HEK293 (cell line): ENCODE measurements at regions not wholly inside any gene's neighbourhood (a gene's known extent, or its start where the extent isn't known, plus 50 kb on each side); places are given as distances from the start of the nearest gene placed in this dataset.

ENCODE experiments used
- CTCF ChIA-PET: fragments of 350-600 bp; formaldehyde crosslinking; extraction: SDS; loops from one replicate; lab custom pipeline; 2021; ENCODE audit warnings: antibody characterized with exemption; lab: Yijun Ruan, JAX
- POLR2A ChIA-PET: fragments of 300-600 bp; formaldehyde crosslinking; extraction: SDS; loops from one replicate; lab custom pipeline; 2020; ENCODE audit warnings: antibody characterized with exemption, inconsistent platforms; lab: Yijun Ruan, JAX
- H3K27ac ChIP-seq: fragments of 200-500 bp; sonication (Bioruptor generic); 2 replicates; pipeline ENCODE4 v1.5.1; 2014; ENCODE audit warnings: low read depth, low read length, control low read depth, inconsistent platforms; ENCODE audit errors: extremely low read depth
- H3K36me3 ChIP-seq, 2 experiments: fragments of 200-500 bp in 1 of 2; sonication (Bioruptor generic) in 1 of 2; 1 replicate in 1 of 2; 2 replicates in 1 of 2; pipeline ENCODE4 v1.5.1; 2014 to 2017; ENCODE audit warnings: inconsistent platforms in 2 of 2, low read length in 2 of 2; ENCODE audit not compliant: control insufficient read depth in 2 of 2, insufficient read depth in 1 of 2
- H3K4me1 ChIP-seq: fragments of 200-500 bp; sonication (Bioruptor generic); 2 replicates; pipeline ENCODE4 v1.5.1; 2014; ENCODE audit warnings: mild to moderate bottlenecking, low read length, inconsistent platforms; ENCODE audit not compliant: control insufficient read depth, insufficient read depth
- H3K4me3 ChIP-seq: 2 replicates; pipeline ENCODE4 v1.5.1; 2011; ENCODE audit warnings: low read depth, mild to moderate bottlenecking, control low read depth, low read length, moderate library complexity
- H3K9me3 ChIP-seq: fragments of 200-500 bp; sonication (Bioruptor generic); 2 replicates; pipeline ENCODE4 v1.5.1; 2014; ENCODE audit warnings: low read depth, low read length, inconsistent platforms; ENCODE audit not compliant: control insufficient read depth, insufficient read depth
- BCL11B ChIP-seq: fragments of 450-650 bp; formaldehyde crosslinking; IDR thresholded peaks from 2 replicates; pipeline ENCODE4 v1.5.1; 2016; ENCODE audit warnings: low read depth, missing biosample characterization, missing genetic modification characterization
- HOXA7 ChIP-seq: sonication (generic); formaldehyde crosslinking; IDR thresholded peaks from 2 replicates; pipeline ENCODE4 v1.8.1; 2022; ENCODE audit warnings: missing genetic modification reagents, borderline replicate concordance
- HOXD13 ChIP-seq: sonication (generic); formaldehyde crosslinking; IDR thresholded peaks from 2 replicates; pipeline ENCODE4 v1.8.0; 2022; ENCODE audit warnings: missing genetic modification reagents, borderline replicate concordance
- KLF17 ChIP-seq: fragments of 450-650 bp; formaldehyde crosslinking; IDR thresholded peaks from 2 replicates; pipeline ENCODE4 v1.5.1; 2016; ENCODE audit warnings: missing biosample characterization, missing genetic modification characterization
- MEIS1 ChIP-seq: sonication (generic); formaldehyde crosslinking; IDR thresholded peaks from 2 replicates; pipeline ENCODE4 v1.8.1; 2022; ENCODE audit warnings: missing genetic modification reagents, mild to moderate bottlenecking, borderline replicate concordance
- YY1 ChIP-seq: fragments of 450-650 bp; formaldehyde crosslinking; IDR thresholded peaks from 2 replicates; pipeline ENCODE4 v1.5.1; 2018; ENCODE audit warnings: missing biosample characterization, missing genetic modification characterization
- ZEB2 ChIP-seq: fragments of 450-650 bp; formaldehyde crosslinking; IDR thresholded peaks from 2 replicates; pipeline ENCODE4 v1.5.1; 2016; ENCODE audit warnings: missing biosample characterization, missing genetic modification characterization
- ZFHX2 ChIP-seq: fragments of 450-650 bp; formaldehyde crosslinking; conservative IDR thresholded peaks from 2 replicates; pipeline ENCODE4 v1.5.1; 2016; ENCODE audit warnings: missing biosample characterization, missing genetic modification characterization
- ZNF175 ChIP-seq: fragments of 450-650 bp; formaldehyde crosslinking; IDR thresholded peaks from 2 replicates; pipeline ENCODE4 v1.5.1; 2016; ENCODE audit warnings: missing biosample characterization, missing genetic modification characterization
- ZNF26 ChIP-seq: fragments of 450-650 bp; formaldehyde crosslinking; IDR thresholded peaks from 2 replicates; pipeline ENCODE4 v1.5.1; 2016; ENCODE audit warnings: missing biosample characterization, missing genetic modification characterization
- ZNF292 ChIP-seq: fragments of 450-650 bp; formaldehyde crosslinking; IDR thresholded peaks from 2 replicates; pipeline ENCODE4 v1.5.1; 2016; ENCODE audit warnings: low read depth, missing biosample characterization, missing genetic modification characterization, borderline replicate concordance
- ZNF362 ChIP-seq: fragments of 450-650 bp; formaldehyde crosslinking; IDR thresholded peaks from 2 replicates; pipeline ENCODE4 v1.5.1; 2016; ENCODE audit warnings: missing biosample characterization, missing genetic modification characterization
- ZNF426 ChIP-seq: fragments of 450-650 bp; formaldehyde crosslinking; IDR thresholded peaks from 2 replicates; pipeline ENCODE4 v1.5.1; 2017; ENCODE audit warnings: missing biosample characterization, missing genetic modification characterization, mild to moderate bottlenecking, inconsistent platforms, moderate library complexity
- ZNF433 ChIP-seq: fragments of 450-650 bp; formaldehyde crosslinking; IDR thresholded peaks from 2 replicates; pipeline ENCODE4 v1.5.1; 2016; ENCODE audit warnings: missing biosample characterization, missing genetic modification characterization, low read depth
- ZNF473 ChIP-seq: fragments of 450-650 bp; formaldehyde crosslinking; IDR thresholded peaks from 2 replicates; pipeline ENCODE4 v1.5.1; 2017; ENCODE audit warnings: missing biosample characterization, missing genetic modification characterization
- ZNF488 ChIP-seq: fragments of 450-650 bp; formaldehyde crosslinking; IDR thresholded peaks from 2 replicates; pipeline ENCODE4 v1.5.1; 2016; ENCODE audit warnings: missing biosample characterization, missing genetic modification characterization
- ZNF549 ChIP-seq: fragments of 450-650 bp; IDR thresholded peaks from 2 replicates; pipeline ENCODE4 v1.5.1; 2018; ENCODE audit warnings: missing biosample characterization, missing genetic modification characterization, mild to moderate bottlenecking, inconsistent platforms, moderate library complexity
- ZNF555 ChIP-seq: fragments of 450-650 bp; formaldehyde crosslinking; conservative IDR thresholded peaks from 2 replicates; pipeline ENCODE4 v1.5.1; 2017; ENCODE audit warnings: missing biosample characterization, mild to moderate bottlenecking, missing genetic modification characterization, inconsistent platforms
- ZNF558 ChIP-seq: fragments of 450-650 bp; formaldehyde crosslinking; IDR thresholded peaks from 2 replicates; pipeline ENCODE4 v1.5.1; 2016; ENCODE audit warnings: missing biosample characterization, missing genetic modification characterization
- ZNF561 ChIP-seq: fragments of 450-650 bp; IDR thresholded peaks from 2 replicates; pipeline ENCODE4 v1.5.1; 2018; ENCODE audit warnings: missing biosample characterization, missing genetic modification characterization, borderline replicate concordance
- ZNF704 ChIP-seq: fragments of 450-650 bp; formaldehyde crosslinking; IDR thresholded peaks from 2 replicates; pipeline ENCODE4 v1.5.1; 2016; ENCODE audit warnings: missing biosample characterization, missing genetic modification characterization
- ZSCAN18 ChIP-seq: fragments of 450-650 bp; formaldehyde crosslinking; IDR thresholded peaks from 2 replicates; pipeline ENCODE4 v1.5.1; 2016; ENCODE audit warnings: missing biosample characterization, missing genetic modification characterization
- ZSCAN30 ChIP-seq: fragments of 450-650 bp; IDR thresholded peaks from 2 replicates; pipeline ENCODE4 v1.5.1; 2018; ENCODE audit warnings: missing biosample characterization, mild to moderate bottlenecking, missing genetic modification characterization, moderate library complexity

- POLR2A ChIA-PET: no interaction called here
- H3K4me1 ChIP-seq: no peaks in the 10 kb centered on the region
- CTCF ChIA-PET: no interaction called here
- H3K9me3 ChIP-seq: no peaks in the 10 kb centered on the region
- H3K36me3 ChIP-seq: no peaks in the 10 kb centered on the region
- no peak overlapping the region for H3K27ac ChIP-seq
- TF ChIP-seq BCL11B (tag by site-specific recombination): no peak
- peak; percentile 45; the same call in 1 of the 2 replicates for TF ChIP-seq MEIS1 (CRISPR knock-in tag)
- TF ChIP-seq ZEB2 (tag by site-specific recombination): no peak
- TF ChIP-seq ZNF488: no peak
- TF ChIP-seq ZNF292 (tag by site-specific recombination): no peak
- no peak overlapping the region for H3K4me3 ChIP-seq
Observed at GRCh38 chr4:117400039-117400835, 314.9 kb upstream of the TRAM1L1 start.

- Histone ChIP-seq H3K36me3 (no peaks in the 10 kb centered on the region), H3K9me3 (no peaks in the 10 kb centered on the region), H3K4me1 (no peaks in the 10 kb centered on the region), H3K4me3 (no peak overlapping the region), H3K27ac (no peak overlapping the region)
- TF ChIP-seq ZNF473 (tag by site-specific recombination) (no peak), ZFHX2 (no peak), HOXA7 (no peak)
- ChIA-PET CTCF (no interaction called here), POLR2A (no interaction called here)
Observed at GRCh38 chr4:117412661-117413060, 327.3 kb upstream of the TRAM1L1 start.

- no peak overlapping the region for H3K4me3 ChIP-seq
- no peak for TF ChIP-seq ZNF433 (tag by site-specific recombination)
- no peak for TF ChIP-seq ZSCAN30 (tag by site-specific recombination)
- no peak for TF ChIP-seq ZNF426 (tag by site-specific recombination)
- TF ChIP-seq KLF17 (tag by site-specific recombination): no peak
- no peak for TF ChIP-seq ZSCAN18 (tag by site-specific recombination)
- no peak for TF ChIP-seq ZNF561
- TF ChIP-seq HOXD13 (CRISPR knock-in tag): no peak
- no peak for TF ChIP-seq ZNF555 (tag by site-specific recombination)
- no peak for TF ChIP-seq YY1 (tag by site-specific recombination)
- no peak for TF ChIP-seq ZNF175 (tag by site-specific recombination)
- TF ChIP-seq ZNF704 (tag by site-specific recombination): no peak
- TF ChIP-seq ZNF558: no peak
- TF ChIP-seq ZNF362 (tag by site-specific recombination): no peak
- no peak for TF ChIP-seq ZNF549 (tag by site-specific recombination)
- TF ChIP-seq ZNF26 (tag by site-specific recombination): no peak
- ChIA-PET POLR2A (no interaction called here), CTCF (no interaction called here)
- H3K36me3 ChIP-seq: no peaks in the 10 kb centered on the region
- H3K27ac ChIP-seq: no peak overlapping the region
- H3K4me1 ChIP-seq: no peaks in the 10 kb centered on the region
- no peaks in the 10 kb centered on the region for H3K9me3 ChIP-seq
Observed at GRCh38 chr4:117417856-117418255, 332.5 kb upstream of the TRAM1L1 start.
